ENCODE measurements at regions not wholly inside any gene's neighbourhood (a gene's known extent, or its start where the extent isn't known, plus 50 kb on each side); places are given as distances from the start of the nearest gene placed in this dataset.

- TF ChIP-seq EZH2 (IDR thresholded peaks at IDR 0.05; ENCODE audit: borderline replicate concordance, low read depth, low read length, poor library complexity, severe bottlenecking), result no peak
- TF ChIP-seq, protein P1, sequence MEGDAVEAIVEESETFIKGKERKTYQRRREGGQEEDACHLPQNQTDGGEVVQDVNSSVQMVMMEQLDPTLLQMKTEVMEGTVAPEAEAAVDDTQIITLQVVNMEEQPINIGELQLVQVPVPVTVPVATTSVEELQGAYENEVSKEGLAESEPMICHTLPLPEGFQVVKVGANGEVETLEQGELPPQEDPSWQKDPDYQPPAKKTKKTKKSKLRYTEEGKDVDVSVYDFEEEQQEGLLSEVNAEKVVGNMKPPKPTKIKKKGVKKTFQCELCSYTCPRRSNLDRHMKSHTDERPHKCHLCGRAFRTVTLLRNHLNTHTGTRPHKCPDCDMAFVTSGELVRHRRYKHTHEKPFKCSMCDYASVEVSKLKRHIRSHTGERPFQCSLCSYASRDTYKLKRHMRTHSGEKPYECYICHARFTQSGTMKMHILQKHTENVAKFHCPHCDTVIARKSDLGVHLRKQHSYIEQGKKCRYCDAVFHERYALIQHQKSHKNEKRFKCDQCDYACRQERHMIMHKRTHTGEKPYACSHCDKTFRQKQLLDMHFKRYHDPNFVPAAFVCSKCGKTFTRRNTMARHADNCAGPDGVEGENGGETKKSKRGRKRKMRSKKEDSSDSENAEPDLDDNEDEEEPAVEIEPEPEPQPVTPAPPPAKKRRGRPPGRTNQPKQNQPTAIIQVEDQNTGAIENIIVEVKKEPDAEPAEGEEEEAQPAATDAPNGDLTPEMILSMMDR (conservative IDR thresholded peaks at IDR 0.05; ENCODE audit: low read depth, low read length), result no peak
Measured at GRCh38 chr5:56466136-56466816, 233.1 kb upstream of the ANKRD55 start.
